ENCODE measurements at regions not wholly inside any gene's neighbourhood (a gene's known extent, or its start where the extent isn't known, plus 50 kb on each side); places are given as distances from the start of the nearest gene placed in this dataset.

- TF ChIP-seq, protein P1, sequence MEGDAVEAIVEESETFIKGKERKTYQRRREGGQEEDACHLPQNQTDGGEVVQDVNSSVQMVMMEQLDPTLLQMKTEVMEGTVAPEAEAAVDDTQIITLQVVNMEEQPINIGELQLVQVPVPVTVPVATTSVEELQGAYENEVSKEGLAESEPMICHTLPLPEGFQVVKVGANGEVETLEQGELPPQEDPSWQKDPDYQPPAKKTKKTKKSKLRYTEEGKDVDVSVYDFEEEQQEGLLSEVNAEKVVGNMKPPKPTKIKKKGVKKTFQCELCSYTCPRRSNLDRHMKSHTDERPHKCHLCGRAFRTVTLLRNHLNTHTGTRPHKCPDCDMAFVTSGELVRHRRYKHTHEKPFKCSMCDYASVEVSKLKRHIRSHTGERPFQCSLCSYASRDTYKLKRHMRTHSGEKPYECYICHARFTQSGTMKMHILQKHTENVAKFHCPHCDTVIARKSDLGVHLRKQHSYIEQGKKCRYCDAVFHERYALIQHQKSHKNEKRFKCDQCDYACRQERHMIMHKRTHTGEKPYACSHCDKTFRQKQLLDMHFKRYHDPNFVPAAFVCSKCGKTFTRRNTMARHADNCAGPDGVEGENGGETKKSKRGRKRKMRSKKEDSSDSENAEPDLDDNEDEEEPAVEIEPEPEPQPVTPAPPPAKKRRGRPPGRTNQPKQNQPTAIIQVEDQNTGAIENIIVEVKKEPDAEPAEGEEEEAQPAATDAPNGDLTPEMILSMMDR (IDR thresholded peaks at IDR 0.05): no peak
- no peak for TF ChIP-seq ZFX (IDR thresholded peaks at IDR 0.05; ENCODE audit: borderline replicate concordance)
Observed at GRCh38 chr6:56399672-56400263, 152.4 kb upstream of the COL21A1 start.

All from 22Rv1 (cell line).